HepG2 (cell line): ENCODE measurements at regions not wholly inside any gene's neighbourhood (a gene's known extent, or its start where the extent isn't known, plus 50 kb on each side); places are given as distances from the start of the nearest gene placed in this dataset.
A peak's percentile ranks its signal among the peaks of the same experiment; 100 is the strongest.

Experiments used
- ADNP ChIP-seq: sonication (generic); formaldehyde crosslinking; IDR thresholded peaks from 2 replicates; pipeline ENCODE4 v1.4.0; 2020; ENCODE audit warnings: missing genetic modification reagents
- ARID5B ChIP-seq: IDR thresholded peaks from 2 replicates; pipeline ENCODE4 v1.4.0; 2020; ENCODE audit warnings: mild to moderate bottlenecking, missing genetic modification reagents
- ARNT ChIP-seq: fragments of 450-650 bp; IDR thresholded peaks from 2 replicates; pipeline ENCODE4 v1.6.1; 2017
- BORCS8-MEF2B ChIP-seq: sonication (generic); formaldehyde crosslinking; IDR thresholded peaks from 2 replicates; pipeline ENCODE4 v1.8.0; 2022; ENCODE audit warnings: mild to moderate bottlenecking, missing genetic modification reagents
- DNMT3B ChIP-seq: conservative IDR thresholded peaks from 2 replicates; pipeline ENCODE4 v1.6.1; 2016; ENCODE audit warnings: missing biosample characterization, control low read depth
- FOXK1 ChIP-seq: sonication (generic); formaldehyde crosslinking; IDR thresholded peaks from 2 replicates; pipeline ENCODE4 v1.4.0; 2020; ENCODE audit warnings: low read depth, missing genetic modification reagents, borderline replicate concordance
- FOXP4 ChIP-seq: sonication (generic); formaldehyde crosslinking; IDR thresholded peaks from 2 replicates; pipeline ENCODE4 v1.4.0; 2020; ENCODE audit warnings: missing genetic modification reagents
- HNF4A ChIP-seq: sonication (generic); formaldehyde crosslinking; IDR thresholded peaks from 2 replicates; pipeline ENCODE4 v1.4.0; 2020; ENCODE audit warnings: missing genetic modification reagents
- HOXA7 ChIP-seq: sonication (generic); formaldehyde crosslinking; IDR thresholded peaks from 2 replicates; pipeline ENCODE4 v1.8.1; 2022; ENCODE audit warnings: mild to moderate bottlenecking, missing genetic modification reagents, moderate library complexity
- MAZ ChIP-seq, 2 experiments: sonication (generic) in 1 of 2; formaldehyde crosslinking in 1 of 2; IDR thresholded peaks; 2 replicates each; pipeline versions ENCODE4 v1.5.0 to v1.6.1; 2012 to 2020; ENCODE audit warnings: low read depth in 2 of 2, mild to moderate bottlenecking in 2 of 2, borderline replicate concordance in 1 of 2, improper control_type of control experiment in 1 of 2, low read length in 1 of 2, missing genetic modification reagents in 1 of 2, moderate library complexity in 1 of 2
- MYPOP ChIP-seq: sonication (generic); formaldehyde crosslinking; IDR thresholded peaks from 2 replicates; pipeline ENCODE4 v1.8.1; 2023; ENCODE audit warnings: mild to moderate bottlenecking, moderate library complexity, missing genetic modification reagents
- POGZ ChIP-seq: sonication (generic); formaldehyde crosslinking; IDR thresholded peaks from 2 replicates; pipeline ENCODE4 v1.4.0; 2020; ENCODE audit warnings: mild to moderate bottlenecking, missing genetic modification reagents
- SMARCC2 ChIP-seq: fragments of 450-650 bp; IDR thresholded peaks from 2 replicates; pipeline ENCODE4 v1.6.1; 2017; ENCODE audit warnings: antibody characterized with exemption, mild to moderate bottlenecking
- SP2 ChIP-seq: sonication (generic); formaldehyde crosslinking; IDR thresholded peaks from 2 replicates; pipeline ENCODE4 v1.5.1; 2020; ENCODE audit warnings: mild to moderate bottlenecking, missing genetic modification reagents
- ZBTB37 ChIP-seq: sonication (generic); formaldehyde crosslinking; IDR thresholded peaks from 2 replicates; pipeline ENCODE4 v1.4.0; 2020; ENCODE audit warnings: mild to moderate bottlenecking, missing genetic modification reagents
- ZNF136 ChIP-seq: sonication (generic); formaldehyde crosslinking; IDR thresholded peaks from 2 replicates; pipeline ENCODE4 v1.8.1; 2022; ENCODE audit warnings: low read depth, mild to moderate bottlenecking, moderate library complexity, missing genetic modification reagents
- ZNF770 ChIP-seq: sonication (generic); formaldehyde crosslinking; IDR thresholded peaks from 2 replicates; pipeline ENCODE4 v1.5.0; 2020; ENCODE audit warnings: mild to moderate bottlenecking, missing genetic modification reagents
- ZNF773 ChIP-seq: sonication (generic); formaldehyde crosslinking; IDR thresholded peaks from 2 replicates; pipeline ENCODE4 v1.4.0; 2020; ENCODE audit warnings: missing genetic modification reagents, borderline replicate concordance

GRCh38 chr13:68380041-68380973 lies 1150.2 kb upstream of the PCDH9 start (continued):
- TF ChIP-seq ZNF136 (CRISPR knock-in tag) = no peak
- peak; percentile 79 for TF ChIP-seq FOXK1 (CRISPR knock-in tag)
- no peak for TF ChIP-seq SMARCC2
- TF ChIP-seq ARID5B (CRISPR knock-in tag) = peak; percentile 98
- TF ChIP-seq ADNP (CRISPR knock-in tag) = no peak
- no peak for TF ChIP-seq ZNF773 (CRISPR knock-in tag)
- peak; percentile 87 for TF ChIP-seq HNF4A (CRISPR knock-in tag)
- no peak for TF ChIP-seq BORCS8-MEF2B (CRISPR knock-in tag)
- TF ChIP-seq HOXA7 (CRISPR knock-in tag) = no peak
- no peak for TF ChIP-seq MAZ (IDR thresholded peaks at IDR 0.05; ENCODE audit: borderline replicate concordance, low read depth, low read length)
- TF ChIP-seq MAZ (CRISPR knock-in tag; IDR thresholded peaks at IDR 0.05; ENCODE audit: low read depth) = no peak
- 0 out of 2 replicates have a peak, but pooled peaks have one; percentile 28 for TF ChIP-seq DNMT3B
- peak; percentile 63 for TF ChIP-seq FOXP4
- no peak for TF ChIP-seq ZBTB37
- TF ChIP-seq ARNT = no peak
- TF ChIP-seq ZNF770 = no peak
- TF ChIP-seq SP2 (CRISPR knock-in tag) = no peak
- no peak for TF ChIP-seq MYPOP (CRISPR knock-in tag)
- TF ChIP-seq POGZ (CRISPR knock-in tag) = no peak
